ENCODE measurements at regions not wholly inside any gene's neighbourhood (a gene's known extent, or its start where the extent isn't known, plus 50 kb on each side); places are given as distances from the start of the nearest gene placed in this dataset.

- H3K4me1 ChIP-seq (ENCODE audit: control insufficient read depth in 1 of 2, insufficient read depth in 2 of 2, low read length in 2 of 2) = peaks cover 1% of the 10 kb centered on the region in 2 donors
- Mint-ChIP-seq H3K4me1 (peaks cover 6% of the 10 kb centered on the region), H3K9me3 (peaks cover 0 to 2% (median 0%) of the 10 kb centered on the region in 7 donors), H3K27me3 (ENCODE audit: low read depth in 3 of 3) (peaks cover 5 to 8% (median 7%) of the 10 kb centered on the region in 3 donors), H3K27ac (no peak overlapping the region), H3K36me3 (no peaks in the 10 kb centered on the region), H3K4me3 (no peak overlapping the region)
- no peaks in the 10 kb centered on the region for H3K36me3 ChIP-seq (replicated peaks in 1 of 2; ENCODE audit: control insufficient read depth in 1 of 2, insufficient read depth in 2 of 2, low read length in 2 of 2)
- H3K4me3 ChIP-seq (replicated peaks in 1 of 3; ENCODE audit: low read depth in 2 of 3, low read length in 3 of 3) = no peak overlapping the region
- intact Hi-C loops (cut with micrococcal nuclease) = no loop called here
- no peaks in the 10 kb centered on the region for H3K27me3 ChIP-seq (ENCODE audit: control insufficient read depth in 2 of 2, insufficient read depth in 2 of 2, low read length in 2 of 2)
- TF ChIP-seq CTCF (IDR thresholded peaks at IDR 0.05) = no peak
- H2AFZ ChIP-seq (ENCODE audit: insufficient read depth, low read depth, low read length, poor library complexity, severe bottlenecking) = no peak overlapping the region
- WGBS (ENCODE audit: insufficient coverage) = 95% methylated on average over 9 of the region's 11 CpGs
- H3K9me3 ChIP-seq (replicated peaks in 1 of 2; ENCODE audit: control insufficient read depth in 1 of 2, insufficient read depth in 1 of 2, low read length in 2 of 2) = no peaks in the 10 kb centered on the region
- no peak overlapping the region for H3K4me2 ChIP-seq (replicated peaks; ENCODE audit: extremely low read depth, low read length, poor library complexity, severe bottlenecking)
- no peak overlapping the region for H3K9ac ChIP-seq (ENCODE audit: insufficient read depth, low read length, poor library complexity, severe bottlenecking)
- H3K79me2 ChIP-seq (ENCODE audit: insufficient read depth, low read length) = no peaks in the 10 kb centered on the region
- no peak for DNase-seq
- no peak overlapping the region for H3K27ac ChIP-seq (ENCODE audit: low read depth in 1 of 2, low read length in 2 of 2)
- no peaks in the 10 kb centered on the region for H4K20me1 ChIP-seq (ENCODE audit: insufficient read depth, low read length)
Observed at GRCh38 chr21:41107602-41108001, 60.4 kb upstream of the BACE2 start.

GRCh38 chr21:41108668-41109585 is 59.0 kb upstream of the BACE2 start:
- Histone ChIP-seq H3K4me1 (ENCODE audit: control insufficient read depth in 1 of 2, insufficient read depth in 2 of 2, low read length in 2 of 2) (peaks cover 8 to 10% of the 10 kb centered on the region in 2 donors), H4K20me1 (ENCODE audit: insufficient read depth, low read length) (no peaks in the 10 kb centered on the region), H3K79me2 (ENCODE audit: insufficient read depth, low read length) (no peaks in the 10 kb centered on the region), H3K27ac (ENCODE audit: low read depth in 1 of 2, low read length in 2 of 2) (no peak overlapping the region), H3K36me3 (replicated peaks in 1 of 2; ENCODE audit: control insufficient read depth in 1 of 2, insufficient read depth in 2 of 2, low read length in 2 of 2) (no peaks in the 10 kb centered on the region), H3K9ac (ENCODE audit: insufficient read depth, low read length, poor library complexity, severe bottlenecking) (no peak overlapping the region), H2AFZ (ENCODE audit: insufficient read depth, low read depth, low read length, poor library complexity, severe bottlenecking) (no peak overlapping the region), H3K27me3 (ENCODE audit: control insufficient read depth in 2 of 2, insufficient read depth in 2 of 2, low read length in 2 of 2) (no peaks in the 10 kb centered on the region), H3K4me3 (replicated peaks in 1 of 3; ENCODE audit: low read depth in 2 of 3, low read length in 3 of 3) (no peak overlapping the region), H3K4me2 (replicated peaks; ENCODE audit: extremely low read depth, low read length, poor library complexity, severe bottlenecking) (no peak overlapping the region), H3K9me3 (replicated peaks in 1 of 2; ENCODE audit: control insufficient read depth in 1 of 2, insufficient read depth in 1 of 2, low read length in 2 of 2) (no peaks in the 10 kb centered on the region)
- intact Hi-C loops (cut with micrococcal nuclease) = no loop called here
- no peak overlapping the region for H3K4me3 Mint-ChIP-seq
- H3K4me1 Mint-ChIP-seq = peaks cover 17% of the 10 kb centered on the region
- peaks cover 5 to 8% (median 7%) of the 10 kb centered on the region in 3 donors for H3K27me3 Mint-ChIP-seq (ENCODE audit: low read depth in 3 of 3)
- no peak for DNase-seq
- 45% methylated on average over 16 of the region's 17 CpGs for WGBS (ENCODE audit: insufficient coverage)
- no peak overlapping the region for H3K27ac Mint-ChIP-seq
- TF ChIP-seq CTCF (IDR thresholded peaks at IDR 0.05) = no peak
- H3K9me3 Mint-ChIP-seq = peaks cover 0 to 2% (median 0%) of the 10 kb centered on the region in 7 donors
- no peaks in the 10 kb centered on the region for H3K36me3 Mint-ChIP-seq
